SK-N-SH treated with all-trans-retinoic acid at 6 μM for 48 hours (cell line): ENCODE measurements at regions not wholly inside any gene's neighbourhood (a gene's known extent, or its start where the extent isn't known, plus 50 kb on each side); places are given as distances from the start of the nearest gene placed in this dataset.

Source experiments
- ATAC-seq: fragments of 200-7000 bp; cut with Tn5 transposase; 3 replicates; pipeline ENCODE4 v1.9.1; 2020; ENCODE audit warnings: mild to moderate bottlenecking, moderate library complexity
- ARNTL ChIP-seq: fragments of 450-650 bp; formaldehyde crosslinking; IDR thresholded peaks from 2 replicates; pipeline ENCODE4 v1.5.0; 2020; ENCODE audit warnings: low read depth, mild to moderate bottlenecking, moderate library complexity, borderline replicate concordance
- BACH2 ChIP-seq: fragments of 250-450 bp; sonication (Bioruptor Pico); IDR thresholded peaks from 2 replicates; pipeline ENCODE4 v1.9.0; 2021; ENCODE audit warnings: mild to moderate bottlenecking, borderline replicate concordance
- CSDC2 ChIP-seq: fragments of 250-450 bp; sonication (Bioruptor Pico); IDR thresholded peaks from 2 replicates; pipeline ENCODE4 v1.5.0; 2020; ENCODE audit warnings: mild to moderate bottlenecking, moderate library complexity
- ESRRG ChIP-seq: fragments of 250-450 bp; sonication (Bioruptor Pico); IDR thresholded peaks from 2 replicates; pipeline ENCODE4 v1.6.1; 2021; ENCODE audit warnings: mild to moderate bottlenecking
- GLIS3 ChIP-seq: fragments of 250-450 bp; sonication (Bioruptor Pico); IDR thresholded peaks from 2 replicates; pipeline ENCODE4 v1.5.0; 2020; ENCODE audit warnings: mild to moderate bottlenecking, moderate library complexity
- ISL1 ChIP-seq: fragments of 250-450 bp; sonication (Bioruptor Pico); IDR thresholded peaks from 2 replicates; pipeline ENCODE4 v2.1.2; 2022; ENCODE audit warnings: mild to moderate bottlenecking, moderate library complexity
- OSR1 ChIP-seq: fragments of 250-450 bp; sonication (Bioruptor Pico); IDR thresholded peaks from 2 replicates; pipeline ENCODE4 v1.8.0; 2022; ENCODE audit warnings: moderate library complexity, mild to moderate bottlenecking, inconsistent platforms
- POU6F1 ChIP-seq: fragments of 250-450 bp; sonication (Bioruptor Pico); IDR thresholded peaks from 2 replicates; pipeline ENCODE4 v1.8.0; 2021; ENCODE audit warnings: low read depth, mild to moderate bottlenecking, moderate library complexity, borderline replicate concordance
- PPARA ChIP-seq: fragments of 250-450 bp; sonication (Bioruptor Pico); IDR thresholded peaks from 2 replicates; pipeline ENCODE4 v1.5.0; 2020; ENCODE audit warnings: mild to moderate bottlenecking, borderline replicate concordance
- SNAI2 ChIP-seq: fragments of 250-450 bp; sonication (Bioruptor Pico); IDR thresholded peaks from 2 replicates; pipeline ENCODE4 v1.5.0; 2020; ENCODE audit warnings: mild to moderate bottlenecking, moderate library complexity
- TCF4 ChIP-seq: fragments of 250-450 bp; sonication (Bioruptor Pico); IDR thresholded peaks from 2 replicates; pipeline ENCODE4 v1.8.0; 2021; ENCODE audit warnings: mild to moderate bottlenecking, moderate library complexity, borderline replicate concordance
- TOX ChIP-seq: fragments of 250-450 bp; sonication (Bioruptor Pico); IDR thresholded peaks from 2 replicates; pipeline ENCODE4 v1.8.0; 2021; ENCODE audit warnings: mild to moderate bottlenecking, moderate library complexity, borderline replicate concordance
- ZC3H10 ChIP-seq: fragments of 250-450 bp; sonication (Bioruptor Pico); IDR thresholded peaks from 2 replicates; pipeline ENCODE4 v1.5.1; 2021; ENCODE audit warnings: mild to moderate bottlenecking, moderate library complexity
- ZFP3 ChIP-seq: fragments of 250-450 bp; sonication (Bioruptor Pico); IDR thresholded peaks from 2 replicates; pipeline ENCODE4 v1.5.0; 2020; ENCODE audit warnings: mild to moderate bottlenecking, moderate library complexity
- ZFP30 ChIP-seq: fragments of 450-650 bp; formaldehyde crosslinking; IDR thresholded peaks from 2 replicates; pipeline ENCODE4 v1.5.0; 2022; ENCODE audit warnings: mild to moderate bottlenecking, moderate library complexity
- ZNF565 ChIP-seq: fragments of 450-650 bp; formaldehyde crosslinking; conservative IDR thresholded peaks from 2 replicates; pipeline ENCODE4 v1.5.0; 2020; ENCODE audit warnings: low read depth, mild to moderate bottlenecking, moderate library complexity
- ZNF70 ChIP-seq: fragments of 450-650 bp; formaldehyde crosslinking; IDR thresholded peaks from 2 replicates; pipeline ENCODE4 v1.5.0; 2020; ENCODE audit warnings: mild to moderate bottlenecking, moderate library complexity
- ZNF8 ChIP-seq: fragments of 450-650 bp; formaldehyde crosslinking; IDR thresholded peaks from 2 replicates; pipeline ENCODE4 v1.5.0; 2020; ENCODE audit warnings: mild to moderate bottlenecking, moderate library complexity
- TF ChIP-seq, protein P1 (sequence below): fragments of 250-450 bp; sonication (Bioruptor Pico); IDR thresholded peaks from 2 replicates; pipeline ENCODE4 v1.5.1; 2021; ENCODE audit warnings: mild to moderate bottlenecking, moderate library complexity
- TF ChIP-seq, protein P2 (sequence below): fragments of 250-450 bp; sonication (Bioruptor Pico); IDR thresholded peaks from 2 replicates; pipeline ENCODE4 v1.8.0; 2020; ENCODE audit warnings: mild to moderate bottlenecking, moderate library complexity, borderline replicate concordance
- TF ChIP-seq, protein P3 (sequence below): fragments of 250-450 bp; sonication (Bioruptor Pico); IDR thresholded peaks from 2 replicates; pipeline ENCODE4 v1.5.0; 2020; ENCODE audit warnings: mild to moderate bottlenecking, moderate library complexity

DNA sequence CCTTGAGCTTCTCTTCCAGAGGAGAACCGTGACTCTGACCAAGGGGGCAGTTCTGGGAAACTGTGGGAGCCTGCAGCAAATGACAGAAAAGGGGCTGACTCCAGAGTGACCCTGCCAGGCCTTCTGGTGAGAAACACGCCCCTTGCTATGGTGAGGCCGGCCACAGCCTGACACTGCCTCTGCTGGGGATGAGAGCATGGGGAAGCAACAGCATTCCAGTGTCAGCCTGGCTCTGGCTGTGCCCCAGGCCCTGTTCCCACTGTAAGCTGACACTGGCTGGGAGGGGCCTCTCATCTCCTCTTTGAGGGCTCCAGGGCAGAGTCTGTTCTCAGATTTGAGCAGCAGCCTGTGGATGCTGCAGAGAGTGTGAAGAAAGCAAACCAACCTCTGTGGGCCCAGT lies 180.0 kb upstream of the IL12B start (continued):
- TF ChIP-seq POU6F1 (CRISPR knock-in tag) (no peak), ZFP3 (CRISPR knock-in tag) (no peak)

- ATAC-seq, result no peak
- TF ChIP-seq POU6F1 (CRISPR knock-in tag), result no peak
- TF ChIP-seq OSR1 (CRISPR knock-in tag), result no peak
- TF ChIP-seq, all 23 proteins: peak for 0
Observed at GRCh38 chr5:159511570-159511969, 181.3 kb upstream of the IL12B start.

DNA sequence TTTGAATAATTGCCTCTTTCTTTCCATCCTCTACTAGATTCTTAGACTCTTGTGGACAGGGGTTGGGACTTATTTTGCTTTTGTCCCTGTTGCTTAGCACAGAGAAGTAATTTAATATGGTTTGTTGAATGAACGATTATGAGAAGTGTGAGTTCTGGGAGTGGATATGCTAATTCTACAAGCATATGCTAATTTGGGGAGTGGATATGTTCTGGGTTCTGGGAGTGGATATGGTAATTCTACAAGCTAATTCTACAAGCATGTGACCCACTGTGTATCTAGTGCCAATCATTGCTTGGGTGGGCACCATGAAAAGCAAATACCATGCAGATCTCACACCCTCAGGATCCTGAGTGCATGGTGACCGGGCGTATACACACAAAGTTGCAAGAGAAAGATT lies 181.8 kb upstream of the IL12B start:
- no peak for ATAC-seq
- no peak for TF ChIP-seq OSR1 (CRISPR knock-in tag)
- TF ChIP-seq PPARA (CRISPR knock-in tag), result no peak
- no peak for TF ChIP-seq ESRRG
- no peak for TF ChIP-seq ARNTL (CRISPR knock-in tag)
- no peak for TF ChIP-seq TOX
- TF ChIP-seq, protein P1, sequence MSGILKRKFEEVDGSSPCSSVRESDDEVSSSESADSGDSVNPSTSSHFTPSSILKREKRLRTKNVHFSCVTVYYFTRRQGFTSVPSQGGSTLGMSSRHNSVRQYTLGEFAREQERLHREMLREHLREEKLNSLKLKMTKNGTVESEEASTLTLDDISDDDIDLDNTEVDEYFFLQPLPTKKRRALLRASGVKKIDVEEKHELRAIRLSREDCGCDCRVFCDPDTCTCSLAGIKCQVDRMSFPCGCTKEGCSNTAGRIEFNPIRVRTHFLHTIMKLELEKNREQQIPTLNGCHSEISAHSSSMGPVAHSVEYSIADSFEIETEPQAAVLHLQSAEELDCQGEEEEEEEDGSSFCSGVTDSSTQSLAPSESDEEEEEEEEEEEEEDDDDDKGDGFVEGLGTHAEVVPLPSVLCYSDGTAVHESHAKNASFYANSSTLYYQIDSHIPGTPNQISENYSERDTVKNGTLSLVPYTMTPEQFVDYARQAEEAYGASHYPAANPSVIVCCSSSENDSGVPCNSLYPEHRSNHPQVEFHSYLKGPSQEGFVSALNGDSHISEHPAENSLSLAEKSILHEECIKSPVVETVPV (CRISPR knock-in tag), result no peak
- no peak for TF ChIP-seq GLIS3 (CRISPR knock-in tag)
- TF ChIP-seq ZFP30 (CRISPR knock-in tag), result no peak

DNA sequence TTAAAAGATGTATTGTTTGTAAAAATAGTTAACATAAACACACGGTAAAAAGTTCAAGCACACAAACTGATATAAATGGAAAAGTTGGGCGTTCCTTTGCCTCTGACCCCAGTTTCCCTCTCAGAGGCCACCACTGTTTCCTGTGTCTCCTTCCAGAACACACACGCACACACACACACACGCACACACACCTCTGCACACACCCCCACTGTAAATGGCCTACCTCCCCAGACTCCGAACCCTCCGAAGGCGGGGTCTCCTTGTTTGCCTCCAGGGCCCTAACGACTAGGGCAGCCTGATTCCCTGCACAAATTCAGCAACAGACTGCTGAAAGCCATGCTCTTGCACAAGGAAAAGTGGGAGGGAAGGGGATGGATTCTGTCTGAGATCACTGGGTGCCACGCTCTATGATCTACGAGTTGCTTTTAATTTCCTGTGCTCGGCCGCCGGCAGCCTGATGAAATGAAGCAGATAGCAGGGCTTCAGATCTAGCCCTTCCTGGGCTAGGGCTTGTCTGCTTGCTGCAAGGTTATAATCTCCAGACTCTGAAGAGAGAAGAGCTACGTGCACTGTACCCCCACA lies 184.0 kb upstream of the IL12B start:
- TF ChIP-seq ZFP3 (CRISPR knock-in tag) (no peak), ZNF70 (CRISPR knock-in tag) (no peak), ZNF8 (no peak), TCF4 (CRISPR knock-in tag) (no peak), ISL1 (no peak), POU6F1 (CRISPR knock-in tag) (no peak), PPARA (CRISPR knock-in tag) (no peak), SNAI2 (CRISPR knock-in tag) (no peak), ESRRG (no peak), ZNF565 (no peak), CSDC2 (CRISPR knock-in tag) (no peak), TOX (no peak), OSR1 (CRISPR knock-in tag) (no peak), ZC3H10 (CRISPR knock-in tag) (no peak), BACH2 (no peak)
- TF ChIP-seq, protein P2, sequence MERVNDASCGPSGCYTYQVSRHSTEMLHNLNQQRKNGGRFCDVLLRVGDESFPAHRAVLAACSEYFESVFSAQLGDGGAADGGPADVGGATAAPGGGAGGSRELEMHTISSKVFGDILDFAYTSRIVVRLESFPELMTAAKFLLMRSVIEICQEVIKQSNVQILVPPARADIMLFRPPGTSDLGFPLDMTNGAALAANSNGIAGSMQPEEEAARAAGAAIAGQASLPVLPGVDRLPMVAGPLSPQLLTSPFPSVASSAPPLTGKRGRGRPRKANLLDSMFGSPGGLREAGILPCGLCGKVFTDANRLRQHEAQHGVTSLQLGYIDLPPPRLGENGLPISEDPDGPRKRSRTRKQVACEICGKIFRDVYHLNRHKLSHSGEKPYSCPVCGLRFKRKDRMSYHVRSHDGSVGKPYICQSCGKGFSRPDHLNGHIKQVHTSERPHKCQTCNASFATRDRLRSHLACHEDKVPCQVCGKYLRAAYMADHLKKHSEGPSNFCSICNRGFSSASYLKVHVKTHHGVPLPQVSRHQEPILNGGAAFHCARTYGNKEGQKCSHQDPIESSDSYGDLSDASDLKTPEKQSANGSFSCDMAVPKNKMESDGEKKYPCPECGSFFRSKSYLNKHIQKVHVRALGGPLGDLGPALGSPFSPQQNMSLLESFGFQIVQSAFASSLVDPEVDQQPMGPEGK, result no peak
- TF ChIP-seq, protein P1 (CRISPR knock-in tag), result no peak
- TF ChIP-seq, protein P3, sequence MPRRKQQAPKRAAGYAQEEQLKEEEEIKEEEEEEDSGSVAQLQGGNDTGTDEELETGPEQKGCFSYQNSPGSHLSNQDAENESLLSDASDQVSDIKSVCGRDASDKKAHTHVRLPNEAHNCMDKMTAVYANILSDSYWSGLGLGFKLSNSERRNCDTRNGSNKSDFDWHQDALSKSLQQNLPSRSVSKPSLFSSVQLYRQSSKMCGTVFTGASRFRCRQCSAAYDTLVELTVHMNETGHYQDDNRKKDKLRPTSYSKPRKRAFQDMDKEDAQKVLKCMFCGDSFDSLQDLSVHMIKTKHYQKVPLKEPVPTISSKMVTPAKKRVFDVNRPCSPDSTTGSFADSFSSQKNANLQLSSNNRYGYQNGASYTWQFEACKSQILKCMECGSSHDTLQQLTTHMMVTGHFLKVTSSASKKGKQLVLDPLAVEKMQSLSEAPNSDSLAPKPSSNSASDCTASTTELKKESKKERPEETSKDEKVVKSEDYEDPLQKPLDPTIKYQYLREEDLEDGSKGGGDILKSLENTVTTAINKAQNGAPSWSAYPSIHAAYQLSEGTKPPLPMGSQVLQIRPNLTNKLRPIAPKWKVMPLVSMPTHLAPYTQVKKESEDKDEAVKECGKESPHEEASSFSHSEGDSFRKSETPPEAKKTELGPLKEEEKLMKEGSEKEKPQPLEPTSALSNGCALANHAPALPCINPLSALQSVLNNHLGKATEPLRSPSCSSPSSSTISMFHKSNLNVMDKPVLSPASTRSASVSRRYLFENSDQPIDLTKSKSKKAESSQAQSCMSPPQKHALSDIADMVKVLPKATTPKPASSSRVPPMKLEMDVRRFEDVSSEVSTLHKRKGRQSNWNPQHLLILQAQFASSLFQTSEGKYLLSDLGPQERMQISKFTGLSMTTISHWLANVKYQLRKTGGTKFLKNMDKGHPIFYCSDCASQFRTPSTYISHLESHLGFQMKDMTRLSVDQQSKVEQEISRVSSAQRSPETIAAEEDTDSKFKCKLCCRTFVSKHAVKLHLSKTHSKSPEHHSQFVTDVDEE (CRISPR knock-in tag), result no peak
- ATAC-seq, result no peak
